22Rv1 (cell line): ENCODE measurements at regions not wholly inside any gene's neighbourhood (a gene's known extent, or its start where the extent isn't known, plus 50 kb on each side); places are given as distances from the start of the nearest gene placed in this dataset.

Experiments
- H3K27ac ChIP-seq: fragments of 450-650 bp; 2 replicates; pipeline ENCODE4 v1.5.1; 2017
- ZFX ChIP-seq: fragments of 450-650 bp; IDR thresholded peaks from 2 replicates; pipeline ENCODE4 v1.6.1; 2017; ENCODE audit warnings: antibody characterized with exemption, borderline replicate concordance
- TF ChIP-seq, protein P1 (sequence below): fragments of 450-650 bp; IDR thresholded peaks from 2 replicates; pipeline ENCODE4 v1.5.1; 2017; ENCODE audit warnings: mild to moderate bottlenecking

DNA sequence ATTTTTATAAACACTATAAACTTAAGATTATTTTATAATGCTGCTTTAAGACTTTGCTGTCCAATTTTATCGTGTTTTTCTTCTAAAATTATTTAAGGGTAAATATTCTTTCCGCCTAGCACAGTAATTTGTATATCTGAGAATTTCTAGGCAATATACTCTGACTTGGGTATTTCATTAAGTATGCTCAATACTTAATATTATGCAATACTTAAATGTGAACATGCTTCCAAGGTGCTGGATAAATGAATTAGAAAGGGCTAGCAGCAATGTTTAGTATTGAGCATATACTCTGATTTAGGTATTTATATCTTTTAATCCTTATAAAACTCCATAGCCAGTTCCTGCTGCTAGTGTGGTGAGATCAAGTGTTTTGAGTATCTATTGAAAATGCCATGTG lies 60.3 kb upstream of the ANO3 start:
- TF ChIP-seq, protein P1, sequence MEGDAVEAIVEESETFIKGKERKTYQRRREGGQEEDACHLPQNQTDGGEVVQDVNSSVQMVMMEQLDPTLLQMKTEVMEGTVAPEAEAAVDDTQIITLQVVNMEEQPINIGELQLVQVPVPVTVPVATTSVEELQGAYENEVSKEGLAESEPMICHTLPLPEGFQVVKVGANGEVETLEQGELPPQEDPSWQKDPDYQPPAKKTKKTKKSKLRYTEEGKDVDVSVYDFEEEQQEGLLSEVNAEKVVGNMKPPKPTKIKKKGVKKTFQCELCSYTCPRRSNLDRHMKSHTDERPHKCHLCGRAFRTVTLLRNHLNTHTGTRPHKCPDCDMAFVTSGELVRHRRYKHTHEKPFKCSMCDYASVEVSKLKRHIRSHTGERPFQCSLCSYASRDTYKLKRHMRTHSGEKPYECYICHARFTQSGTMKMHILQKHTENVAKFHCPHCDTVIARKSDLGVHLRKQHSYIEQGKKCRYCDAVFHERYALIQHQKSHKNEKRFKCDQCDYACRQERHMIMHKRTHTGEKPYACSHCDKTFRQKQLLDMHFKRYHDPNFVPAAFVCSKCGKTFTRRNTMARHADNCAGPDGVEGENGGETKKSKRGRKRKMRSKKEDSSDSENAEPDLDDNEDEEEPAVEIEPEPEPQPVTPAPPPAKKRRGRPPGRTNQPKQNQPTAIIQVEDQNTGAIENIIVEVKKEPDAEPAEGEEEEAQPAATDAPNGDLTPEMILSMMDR, result no peak
- no peak for TF ChIP-seq ZFX
- H3K27ac ChIP-seq, result no peak overlapping the region

DNA sequence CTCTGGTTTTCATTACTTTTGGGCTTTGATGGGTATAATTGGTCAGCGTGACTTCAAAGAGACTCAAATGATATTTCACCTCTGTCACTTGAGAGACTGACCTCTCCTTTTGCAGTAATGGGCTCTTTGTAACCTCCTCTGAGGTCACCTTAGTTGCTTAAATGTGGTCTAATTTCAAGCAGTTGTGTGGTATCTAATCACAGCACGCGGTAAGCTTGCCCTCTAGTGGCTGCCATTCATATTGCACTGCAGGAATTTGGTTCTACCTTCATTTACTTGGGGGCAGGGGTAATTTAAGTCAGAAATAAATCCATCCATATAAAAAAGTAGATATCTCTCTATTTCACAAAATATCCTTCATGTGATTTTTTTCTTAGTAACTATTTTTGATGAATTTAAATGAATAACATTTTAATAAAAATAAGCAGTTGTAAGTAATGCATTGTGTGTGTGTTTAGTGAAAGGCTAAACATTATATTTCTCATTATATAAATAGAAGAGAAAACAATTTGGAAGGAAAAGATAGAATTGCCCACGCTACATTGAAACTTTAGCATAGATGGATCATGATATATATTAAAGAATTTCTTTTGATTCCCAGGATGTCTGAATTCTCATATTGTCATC lies 55.0 kb upstream of the ANO3 start:
- no peak for TF ChIP-seq ZFX
- TF ChIP-seq, protein P1, result peak; percentile 98
- H3K27ac ChIP-seq, result no peak overlapping the region

DNA sequence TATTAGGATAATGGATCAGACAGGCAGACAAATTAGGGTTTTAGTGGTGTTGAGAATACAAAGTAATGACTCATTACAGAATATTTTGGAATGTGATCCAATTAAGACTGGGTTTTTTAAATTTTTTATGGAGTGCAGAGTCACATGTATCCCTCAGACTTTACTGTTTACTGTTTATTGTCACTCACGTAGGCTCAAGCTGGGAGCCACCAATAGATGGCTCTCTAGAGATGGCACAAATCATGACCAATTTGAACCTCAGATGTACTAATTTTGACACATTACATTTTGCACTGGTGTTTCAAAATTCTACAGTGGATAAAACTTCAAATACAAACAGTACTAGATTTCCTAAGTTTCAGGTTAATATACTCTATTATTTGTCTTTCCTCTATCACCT lies 53.6 kb upstream of the ANO3 start:
- H3K27ac ChIP-seq, result no peak overlapping the region
- TF ChIP-seq, protein P1, result peak; percentile 52
- no peak for TF ChIP-seq ZFX
